GM21381 (cell line): ENCODE measurements at regions not wholly inside any gene's neighbourhood (a gene's known extent, or its start where the extent isn't known, plus 50 kb on each side); places are given as distances from the start of the nearest gene placed in this dataset.

ENCODE experiments used
- ATAC-seq: cut with Tn5 transposase; IDR thresholded peaks from one replicate; pipeline ENCODE4 v1.9.1; 2021; ENCODE audit warnings: mild to moderate bottlenecking, moderate library complexity; ENCODE audit not compliant: unreplicated experiment

GRCh38 chr12:17550011-17550410, 540.0 kb downstream of the RERGL start:
- ATAC-seq: no peak

DNA sequence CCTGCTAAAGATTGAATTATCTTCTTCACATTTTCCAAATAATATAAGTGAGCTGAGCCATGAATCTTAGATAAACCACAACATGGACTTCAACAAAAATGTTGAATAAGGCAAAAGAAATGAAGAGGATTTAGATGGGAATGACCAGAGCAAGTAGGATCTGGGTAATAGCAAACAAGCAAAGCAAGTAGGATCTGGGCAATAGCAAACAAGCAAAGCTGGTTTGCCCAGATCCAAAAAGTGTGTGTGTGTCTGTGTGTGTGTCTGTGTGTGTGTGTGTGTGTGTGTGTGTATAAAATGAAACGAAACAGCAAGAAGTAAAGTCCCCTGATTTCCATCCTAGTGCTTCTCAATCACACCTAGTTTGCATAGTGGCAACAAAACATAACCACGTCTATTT, 549.1 kb downstream of the RERGL start:
- ATAC-seq: no peak

- ATAC-seq: no peak
Measured at GRCh38 chr12:17528394-17528793, 561.6 kb downstream of the RERGL start.

DNA sequence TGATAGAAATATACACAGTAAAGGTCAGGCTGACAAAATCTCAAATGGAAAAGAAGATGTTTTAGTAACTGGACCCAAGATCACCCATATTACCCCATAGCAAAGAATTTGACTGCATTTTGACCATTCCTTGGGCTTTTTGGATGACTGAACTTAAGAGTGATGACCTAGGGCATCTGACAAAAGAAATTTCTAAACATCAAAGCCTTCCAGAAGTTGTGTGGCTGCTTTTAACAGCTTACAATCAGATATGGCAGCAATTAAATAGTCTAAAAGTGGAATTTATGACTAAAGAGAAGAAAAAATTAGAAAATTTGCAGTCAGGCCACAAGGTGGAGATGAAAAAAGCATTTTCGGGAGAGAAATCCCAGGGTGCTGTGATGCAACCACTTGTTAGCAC, 563.0 kb downstream of the RERGL start:
- ATAC-seq: no peak

- ATAC-seq: no peak
Measured at GRCh38 chr12:17511369-17511768, 578.6 kb downstream of the RERGL start.

- no peak for ATAC-seq
Measured at GRCh38 chr12:17507336-17507735, 582.7 kb downstream of the RERGL start.

GRCh38 chr12:17503742-17504141, 586.3 kb downstream of the RERGL start:
- no peak for ATAC-seq

DNA sequence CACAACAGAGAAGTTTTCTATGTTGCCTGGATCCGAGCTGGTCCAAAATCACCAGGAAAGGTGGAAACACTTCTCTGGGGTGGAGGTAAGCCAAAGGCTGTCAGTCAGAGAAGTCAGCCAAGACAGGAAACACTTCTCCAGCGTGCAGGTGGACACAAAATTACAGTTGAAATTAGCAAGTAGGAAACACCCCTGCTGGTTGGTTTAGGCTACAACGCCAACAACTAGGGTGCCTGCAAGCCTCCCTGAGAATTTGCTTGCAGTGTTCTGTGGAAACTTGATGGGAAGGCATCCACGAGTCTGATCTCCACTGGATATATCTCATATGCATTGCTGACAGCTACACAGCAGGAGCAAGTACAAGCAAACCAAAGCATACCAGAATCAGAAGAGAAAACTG, 600.5 kb downstream of the RERGL start:
- no peak for ATAC-seq

GRCh38 chr12:17478908-17479673, 610.9 kb downstream of the RERGL start:
- ATAC-seq: no peak

- no peak for ATAC-seq
Measured at GRCh38 chr12:17470460-17470859, 619.5 kb downstream of the RERGL start.

DNA sequence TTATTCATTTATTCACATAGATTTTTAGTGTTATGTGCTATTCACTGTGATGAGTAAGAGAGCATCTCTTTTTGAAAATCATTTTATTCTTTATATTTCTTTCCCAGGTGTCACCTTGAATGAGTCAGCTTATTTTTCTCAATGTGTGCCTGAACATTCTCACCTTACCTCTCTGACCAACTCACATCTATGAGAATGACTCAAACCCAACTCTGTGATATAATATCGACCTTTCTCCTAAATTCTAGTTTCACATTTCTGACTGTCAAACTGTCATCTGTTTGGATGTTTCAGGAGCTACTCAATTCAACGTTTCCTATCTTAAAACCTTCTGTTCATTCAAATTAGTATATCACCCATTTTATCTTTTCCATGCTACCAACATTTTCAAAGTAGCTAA, 630.8 kb downstream of the RERGL start:
- no peak for ATAC-seq

DNA sequence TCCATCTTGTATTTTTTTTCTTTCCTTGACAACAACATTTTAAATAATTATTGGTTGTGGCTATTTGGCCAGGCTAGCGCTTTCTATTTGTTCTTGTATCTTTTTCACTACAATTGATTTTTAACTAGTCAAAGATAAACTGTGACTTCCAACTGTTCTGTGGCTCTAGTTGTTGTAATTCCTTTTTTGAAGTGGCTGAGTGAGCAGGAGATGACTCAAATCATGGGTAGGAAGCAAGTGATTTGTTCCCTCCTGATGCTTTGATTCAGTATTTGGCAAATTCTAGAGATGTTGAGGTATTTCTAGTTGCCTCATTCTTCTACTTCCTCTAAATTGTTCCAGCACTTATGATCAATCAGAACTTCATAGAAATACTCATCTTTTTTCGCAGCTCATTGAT, 633.5 kb downstream of the RERGL start:
- no peak for ATAC-seq

GRCh38 chr12:17438141-17438540, 651.9 kb downstream of the RERGL start:
- no peak for ATAC-seq

DNA sequence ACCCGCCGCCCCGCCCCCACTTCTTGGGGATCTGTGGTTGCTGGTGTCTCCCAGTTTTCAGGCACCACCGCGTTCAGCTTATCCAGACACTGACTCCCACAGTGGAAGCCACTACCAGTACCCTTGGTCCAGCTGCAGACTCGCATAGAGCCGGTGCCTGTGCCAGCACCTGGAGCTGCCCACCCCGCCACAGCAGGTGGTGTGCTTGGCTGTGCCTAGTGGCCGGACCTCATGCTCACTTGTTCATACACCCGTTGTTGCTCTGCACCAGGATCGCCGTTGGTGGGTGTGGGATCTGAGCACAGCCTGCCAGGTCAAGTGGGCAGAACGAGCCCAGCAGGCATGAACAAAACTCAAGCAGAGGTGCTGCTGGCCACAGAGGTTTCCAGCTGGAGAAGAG, 673.2 kb downstream of the RERGL start:
- no peak for ATAC-seq

- no peak for ATAC-seq
Measured at GRCh38 chr12:17414596-17414995, 675.4 kb downstream of the RERGL start.

GRCh38 chr12:17411662-17412061, 678.3 kb downstream of the RERGL start:
- no peak for ATAC-seq

DNA sequence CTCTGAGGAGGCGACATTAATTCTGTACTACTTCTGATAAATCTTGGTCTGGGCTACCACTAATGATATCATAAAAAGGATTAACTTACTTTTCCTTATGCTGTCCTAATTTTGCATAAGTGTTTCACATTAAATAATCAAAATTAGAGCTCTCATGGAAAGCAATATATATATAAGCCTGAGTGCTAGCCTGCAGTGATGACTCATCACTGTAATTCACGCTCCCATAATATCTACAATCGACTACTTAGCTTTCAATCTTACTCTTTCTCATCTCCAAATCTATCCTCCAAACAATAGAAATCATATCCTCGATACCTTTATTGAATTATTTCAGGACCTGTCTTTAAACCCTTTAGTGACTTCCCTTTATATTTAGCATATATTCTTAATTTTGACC, 701.3 kb downstream of the RERGL start:
- ATAC-seq: no peak

GRCh38 chr12:17383321-17383720, 706.7 kb downstream of the RERGL start:
- ATAC-seq: no peak

DNA sequence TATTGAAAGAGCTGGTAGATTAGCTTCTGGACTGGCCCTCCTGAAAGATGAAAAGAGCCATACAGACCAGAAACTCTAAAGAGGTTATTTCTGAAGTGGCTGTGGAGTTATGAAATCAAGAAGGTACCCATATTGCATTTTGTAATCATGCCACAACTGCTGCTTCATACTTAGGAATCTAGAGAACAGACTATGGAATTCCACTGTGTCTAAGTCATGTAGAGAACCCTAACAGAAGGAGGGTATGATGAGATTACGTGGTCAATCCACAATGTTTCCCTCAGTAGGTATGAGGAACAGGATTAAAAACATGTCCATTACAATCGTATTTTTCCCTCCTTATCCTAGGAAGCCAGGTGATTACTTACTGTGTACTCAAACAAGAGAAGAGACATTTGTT, 708.8 kb downstream of the RERGL start:
- ATAC-seq: no peak

GRCh38 chr12:17372508-17372907, 717.5 kb downstream of the RERGL start:
- no peak for ATAC-seq

DNA sequence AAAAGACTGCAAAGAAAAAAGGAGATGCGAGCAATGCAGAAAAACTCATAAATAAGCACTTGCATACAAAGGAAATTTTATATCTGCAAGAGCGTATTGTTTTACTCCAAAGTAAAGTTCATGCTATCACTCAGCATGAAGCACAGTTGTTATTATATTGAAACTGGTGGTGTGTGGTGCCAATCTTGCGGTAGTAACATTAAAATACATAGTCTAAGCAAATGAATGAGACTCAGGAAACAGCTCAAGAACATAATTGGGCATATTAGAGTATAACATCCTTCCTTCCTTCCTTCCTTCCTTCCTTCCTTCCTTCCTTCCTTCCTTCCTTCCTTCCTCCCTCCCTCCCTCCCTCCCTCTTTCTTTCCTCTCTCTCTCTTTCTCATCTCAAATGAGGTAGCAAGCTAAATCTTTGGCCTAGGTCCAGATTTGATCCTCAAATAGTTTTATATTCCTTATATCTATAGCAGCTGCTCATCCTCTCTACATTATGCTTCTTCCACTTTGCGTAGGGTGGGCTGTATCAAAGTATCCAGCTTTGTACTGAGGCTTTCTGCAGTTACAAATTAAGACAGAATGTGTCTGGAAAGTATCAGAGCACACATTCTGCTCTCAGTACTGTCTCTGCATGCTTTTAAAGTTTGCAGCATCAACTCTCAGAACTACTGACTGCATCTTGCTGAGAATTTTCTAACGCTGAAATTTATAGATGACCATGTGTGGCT, 718.3 kb downstream of the RERGL start:
- no peak for ATAC-seq

DNA sequence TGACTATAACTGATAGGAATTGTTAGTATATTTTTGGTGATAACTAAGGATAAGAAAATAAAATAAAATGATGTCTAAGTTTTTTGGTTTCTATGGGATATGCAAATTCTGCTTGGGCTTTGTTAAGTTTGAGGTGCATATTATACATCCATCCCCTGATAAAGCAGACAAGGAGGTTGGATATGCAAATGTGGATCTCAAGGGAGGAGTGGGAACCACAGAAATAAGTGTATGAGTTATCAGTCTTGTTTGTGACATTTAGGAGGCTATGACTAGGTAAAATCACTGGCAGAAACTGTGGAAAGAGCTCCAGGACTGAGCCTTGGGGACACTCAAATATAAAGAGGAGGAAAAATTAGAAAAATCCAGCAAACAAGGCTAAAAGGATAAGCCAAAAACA, 719.4 kb downstream of the RERGL start:
- no peak for ATAC-seq

DNA sequence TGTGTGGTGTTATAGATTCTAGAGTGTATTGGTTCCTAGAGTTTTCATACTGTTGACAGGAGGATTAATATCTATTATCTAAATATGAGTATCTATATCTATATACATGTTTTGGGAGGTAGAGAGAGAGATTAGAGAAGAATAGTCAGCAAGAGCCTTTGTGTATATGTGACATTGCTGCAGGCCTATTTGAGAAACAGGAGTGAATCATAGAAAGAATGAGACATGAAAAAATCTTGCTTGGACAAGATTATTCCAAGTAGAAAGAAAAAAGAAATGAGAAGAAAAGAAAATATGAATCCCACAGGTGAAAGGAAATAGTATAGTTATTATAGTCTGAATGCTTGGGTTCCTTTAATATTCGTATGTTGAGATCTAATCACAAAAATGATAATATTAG, 720.4 kb downstream of the RERGL start:
- no peak for ATAC-seq
